GM21786 (cell line): ENCODE measurements at regions not wholly inside any gene's neighbourhood (a gene's known extent, or its start where the extent isn't known, plus 50 kb on each side); places are given as distances from the start of the nearest gene placed in this dataset.
"Not testable (repeated sequence)": the region's sequence is repeated elsewhere in the genome, so short reads cannot be mapped to it uniquely, and the experiment has no call there.

Source experiments
- ATAC-seq: cut with Tn5 transposase; IDR thresholded peaks from one replicate; pipeline ENCODE4 v1.9.1; 2021; ENCODE audit not compliant: unreplicated experiment

DNA sequence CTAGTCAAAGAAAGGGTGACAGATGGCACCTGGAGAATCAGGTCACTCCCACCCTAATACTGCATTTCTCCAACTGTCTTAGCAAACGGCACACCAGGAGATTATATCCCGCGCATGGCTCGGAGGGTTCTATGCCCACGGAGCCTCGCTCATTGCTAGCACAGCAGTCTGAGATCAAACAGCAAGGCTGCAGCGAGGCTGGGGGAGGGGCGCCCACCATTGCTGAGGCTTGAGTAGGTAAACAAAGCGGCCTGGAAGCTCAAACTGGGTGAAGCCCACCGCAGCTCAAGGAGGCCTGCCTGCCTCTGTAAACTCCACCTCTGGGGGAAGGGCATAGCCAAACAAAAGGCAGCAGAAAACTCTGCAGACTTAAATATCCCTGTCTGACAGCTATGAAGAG, 268.1 kb upstream of the GRM3 start:
- not testable (repeated sequence) for ATAC-seq

DNA sequence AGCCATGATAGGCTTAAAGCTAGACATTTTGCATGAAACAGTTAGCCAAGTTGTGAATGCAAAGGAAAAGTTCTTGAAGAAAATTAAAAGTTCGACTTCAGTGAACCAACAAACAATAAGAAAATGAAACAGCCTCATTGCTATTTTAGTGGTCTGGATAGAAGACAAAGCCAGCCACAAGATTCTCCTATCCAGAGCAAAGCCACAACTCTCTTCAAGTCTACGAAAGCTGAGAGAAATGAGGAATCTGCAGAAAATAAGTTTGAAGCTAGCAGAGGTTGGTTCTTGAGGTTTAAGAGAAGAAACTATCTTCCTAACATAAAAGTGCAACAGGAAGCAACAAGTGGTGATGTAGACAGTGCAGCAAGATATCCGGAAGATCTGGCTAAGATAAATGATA, 271.4 kb upstream of the GRM3 start:
- ATAC-seq = no peak

DNA sequence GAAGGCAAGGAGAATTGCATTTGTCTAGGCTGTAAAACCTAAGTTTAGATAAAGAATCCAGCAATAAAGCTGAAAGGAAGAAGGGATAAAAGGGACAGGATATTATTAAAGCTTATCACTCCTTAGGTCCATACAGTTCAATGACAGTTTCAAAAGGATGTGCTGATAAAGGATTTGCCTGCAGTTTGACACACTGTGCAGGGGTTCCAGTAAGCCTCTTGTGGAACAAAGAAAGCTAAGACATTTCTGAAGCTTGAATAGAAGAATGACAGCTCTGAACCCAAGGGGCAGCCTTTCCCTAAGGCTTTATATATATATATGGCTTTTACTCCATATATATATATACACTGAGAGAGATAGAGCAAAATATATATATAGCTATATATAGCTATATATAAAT, 276.8 kb upstream of the GRM3 start:
- ATAC-seq = no peak

DNA sequence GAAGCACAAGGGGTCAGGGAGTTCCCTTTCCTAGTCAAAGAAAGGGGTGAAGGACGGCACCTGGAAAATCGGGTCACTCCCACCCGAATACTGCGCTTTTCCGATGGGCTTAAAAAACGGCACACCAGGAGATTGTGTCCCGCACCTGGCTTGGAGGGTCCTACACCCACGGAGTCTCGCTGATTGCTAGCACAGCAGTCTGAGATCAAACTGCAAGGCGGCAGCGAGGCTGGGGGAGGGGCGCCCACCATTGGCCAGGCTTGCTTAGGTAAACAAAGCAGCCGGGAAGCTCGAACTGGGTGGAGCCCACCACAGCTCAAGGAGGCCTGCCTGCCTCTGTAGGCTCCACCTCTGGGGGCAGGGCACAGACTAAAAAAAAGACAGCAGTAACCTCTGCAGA, 303.3 kb upstream of the GRM3 start:
- not testable (repeated sequence) for ATAC-seq

DNA sequence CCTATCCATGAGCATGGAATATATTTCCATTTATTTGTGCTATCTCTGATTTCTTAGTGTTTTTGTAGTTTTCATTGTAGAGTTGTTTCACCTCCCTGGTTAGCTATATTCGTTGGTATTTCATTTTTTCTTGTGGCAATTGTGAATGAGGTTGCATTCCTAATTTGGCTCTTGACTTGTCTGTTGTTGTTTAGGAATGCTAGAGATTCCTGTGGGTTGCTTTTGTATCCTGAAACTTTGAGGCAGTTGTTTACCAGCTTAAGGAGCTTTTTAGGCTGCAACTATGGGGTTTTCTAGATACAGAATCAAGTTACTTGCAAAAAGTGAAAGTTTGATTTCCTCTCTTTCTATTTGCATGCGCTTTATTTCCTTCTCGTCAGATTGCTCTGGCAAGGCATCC, 304.7 kb upstream of the GRM3 start:
- ATAC-seq = no peak

DNA sequence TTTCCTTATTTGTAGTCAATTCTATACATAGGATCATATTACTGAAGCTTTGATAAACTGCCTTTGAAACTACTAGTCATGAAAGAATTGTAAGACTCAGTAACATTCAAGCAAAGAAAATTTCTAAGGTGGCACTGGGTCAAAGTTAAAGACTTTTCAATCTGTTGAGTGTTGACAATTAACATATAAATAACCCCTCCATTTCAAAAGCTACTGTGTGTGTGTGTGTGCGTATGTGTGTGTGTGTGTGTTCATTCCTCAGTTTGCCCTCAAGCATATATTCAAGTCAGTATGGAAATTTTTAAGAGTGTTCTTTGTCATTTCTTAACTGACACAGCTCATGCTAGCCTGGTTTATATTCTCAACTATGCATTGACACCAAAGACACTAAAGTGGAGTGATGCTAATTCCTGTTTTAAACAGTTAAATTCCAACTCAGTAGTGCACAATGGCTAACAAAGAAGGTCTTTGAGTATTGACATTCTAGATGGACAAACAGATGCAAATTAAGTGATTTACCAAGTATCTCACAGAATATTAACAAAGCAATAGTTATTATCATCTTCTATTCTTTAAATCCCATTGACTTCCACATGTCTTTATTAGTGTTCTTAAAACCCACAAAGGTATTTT, 314.8 kb upstream of the GRM3 start:
- no peak for ATAC-seq

DNA sequence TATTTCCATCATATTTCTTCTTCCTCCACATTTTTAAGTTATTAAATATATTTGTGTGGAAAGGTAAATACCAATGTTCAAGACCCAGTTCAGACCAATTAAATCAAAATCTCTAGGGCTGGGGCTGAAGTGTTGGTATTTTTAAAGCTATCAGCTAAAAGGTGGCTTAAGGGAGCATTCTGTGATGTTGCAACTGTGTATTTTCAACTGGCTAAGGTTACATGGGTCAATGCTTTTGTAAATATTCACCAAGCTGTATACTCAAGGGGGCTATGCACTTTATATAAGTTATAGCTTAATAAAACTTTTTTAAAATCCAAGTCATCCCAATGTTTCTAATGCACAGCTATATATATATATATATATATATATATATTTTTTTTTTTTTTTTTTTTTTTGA, 316.9 kb upstream of the GRM3 start:
- ATAC-seq = no peak

DNA sequence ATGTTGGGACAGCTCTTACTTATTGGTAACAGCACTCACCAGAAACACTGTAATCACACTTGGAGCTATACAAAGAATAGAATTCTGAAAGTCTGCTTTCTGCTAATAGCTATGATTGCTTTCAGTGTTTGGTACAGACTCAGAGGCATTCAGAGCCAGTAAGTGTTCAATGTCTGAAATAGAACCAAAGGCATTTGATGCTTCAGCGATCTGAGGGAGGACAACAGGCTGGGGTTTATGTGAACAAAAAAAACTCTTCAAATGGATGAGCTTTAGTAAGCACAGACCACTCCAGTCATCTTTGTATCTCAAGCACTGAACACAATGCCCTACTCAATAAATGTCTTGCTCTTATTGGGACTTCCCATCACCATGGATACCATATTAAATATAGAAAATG, 322.8 kb upstream of the GRM3 start:
- no peak for ATAC-seq

DNA sequence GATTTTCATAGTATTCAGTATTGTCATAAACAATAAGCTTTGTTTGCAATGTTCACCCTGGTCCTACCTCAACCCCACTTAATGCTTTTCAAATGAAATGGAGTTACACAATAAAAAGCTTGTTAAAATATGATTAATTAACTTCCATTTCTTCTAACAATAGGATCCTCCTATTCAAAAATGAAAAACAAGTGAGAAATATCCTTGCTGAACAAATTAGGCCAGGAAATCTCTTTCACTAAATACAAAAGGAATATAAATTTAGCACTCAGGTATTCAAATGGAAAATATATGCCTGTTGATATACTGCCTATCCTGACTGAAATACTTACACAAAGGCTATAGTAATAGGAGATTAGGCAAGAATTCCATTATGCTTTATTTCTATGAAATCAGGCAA, 323.4 kb upstream of the GRM3 start:
- no peak for ATAC-seq

DNA sequence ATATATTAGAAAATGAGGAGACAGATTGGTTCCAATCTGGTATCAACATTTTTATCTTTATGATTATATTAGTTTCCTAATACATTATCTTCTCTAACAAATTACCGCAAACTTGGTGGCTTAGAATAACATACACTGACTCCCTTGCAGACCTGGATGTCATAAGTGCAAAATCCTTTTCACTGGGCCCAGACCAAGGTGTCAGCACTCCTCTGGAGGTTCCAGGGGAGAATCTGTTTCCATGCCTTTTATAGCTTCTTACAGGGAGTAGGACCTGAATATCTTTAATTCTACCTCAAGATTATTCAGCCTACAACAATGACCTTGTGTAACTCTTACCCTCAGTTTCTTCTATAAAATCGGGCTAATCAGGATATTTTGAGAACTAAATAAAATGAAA, 329.9 kb upstream of the GRM3 start:
- ATAC-seq = no peak

DNA sequence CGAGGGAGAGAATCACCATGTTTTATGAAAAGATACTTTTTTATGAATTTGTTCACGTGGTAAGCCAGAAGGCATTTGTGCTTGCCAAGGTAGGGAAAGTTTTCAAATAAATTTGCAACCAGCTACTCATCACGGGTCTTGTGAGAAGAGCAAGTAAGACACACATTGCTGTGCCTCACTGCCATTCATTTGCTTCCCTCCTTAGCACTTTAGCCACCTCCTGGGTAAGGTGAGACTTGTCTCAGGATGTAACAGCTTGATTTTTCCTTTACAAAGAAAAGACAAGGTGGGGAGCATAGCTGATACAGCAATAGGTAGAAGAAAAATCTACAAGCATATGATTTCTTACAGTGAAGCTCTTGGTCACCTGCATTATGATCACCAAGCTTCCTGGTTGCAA, 342.4 kb upstream of the GRM3 start:
- ATAC-seq = no peak

DNA sequence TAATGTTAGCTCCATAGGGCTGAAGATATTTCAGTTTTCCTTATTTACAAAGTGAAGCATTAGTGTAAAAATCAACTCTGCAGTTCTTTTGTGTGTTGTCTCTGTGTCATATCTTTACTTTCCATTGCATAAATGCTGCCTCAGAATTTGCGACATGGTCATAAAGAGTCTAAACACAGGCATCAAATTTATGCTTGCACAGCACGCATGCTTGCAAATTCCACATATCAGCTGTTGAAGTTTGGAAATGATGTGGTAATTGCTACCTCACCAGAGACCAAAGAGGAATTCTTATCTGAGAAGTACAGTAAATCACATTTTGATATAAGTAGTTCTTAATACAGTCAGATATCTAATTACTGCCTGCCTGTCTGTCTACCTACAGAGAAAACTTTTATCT, 348.2 kb upstream of the GRM3 start:
- no peak for ATAC-seq

DNA sequence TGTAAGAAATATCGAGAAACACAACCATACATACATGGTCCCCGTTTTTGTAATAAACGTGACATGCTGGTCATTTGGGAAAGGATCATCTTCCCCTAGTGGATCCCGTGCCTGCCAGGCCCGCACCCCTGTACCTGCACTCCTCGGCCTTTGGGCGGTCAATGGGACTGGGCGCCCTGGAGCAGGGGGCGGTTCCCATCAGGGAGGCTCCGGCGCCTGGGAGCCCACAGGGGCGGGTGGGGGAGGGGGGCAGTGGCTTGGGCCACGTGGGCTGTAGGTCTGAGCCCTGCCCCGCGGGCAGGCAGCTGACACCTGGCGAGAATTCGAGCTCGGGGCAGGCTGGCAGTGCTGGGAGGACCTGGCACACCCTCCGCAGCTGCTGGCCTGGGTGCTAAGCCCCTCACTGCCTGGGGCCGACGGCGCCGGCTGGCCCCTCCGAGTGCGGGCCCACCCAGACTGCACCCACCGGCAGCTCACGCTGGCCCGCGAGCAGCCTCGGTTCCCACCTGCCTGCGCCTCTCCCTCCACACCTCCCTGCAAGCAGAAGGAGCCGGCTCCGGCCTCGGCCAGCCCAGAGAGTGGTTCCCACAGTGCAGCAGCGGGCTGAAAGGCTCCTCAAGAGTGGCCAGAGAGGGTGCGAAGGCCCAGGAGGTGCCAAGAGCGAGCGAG, 361.6 kb upstream of the GRM3 start:
- ATAC-seq = no peak

DNA sequence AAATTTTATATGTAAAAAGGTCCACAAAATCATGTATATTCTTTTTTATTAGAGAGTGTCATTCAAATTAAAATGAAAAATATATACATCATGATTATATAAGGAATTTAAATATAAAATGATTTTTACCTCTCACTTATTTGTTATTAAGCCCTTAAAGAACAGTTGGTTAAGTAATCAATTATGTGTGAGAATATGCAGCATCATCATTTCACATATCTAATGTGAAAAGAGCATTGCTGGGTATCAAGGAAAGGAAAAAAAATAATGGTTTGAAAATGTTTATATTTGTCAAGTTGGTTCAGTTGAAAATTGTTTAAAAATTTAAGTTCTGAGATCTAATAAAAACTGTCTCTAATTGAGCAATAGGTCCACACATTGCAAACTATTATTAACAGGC, 363.6 kb upstream of the GRM3 start:
- no peak for ATAC-seq

DNA sequence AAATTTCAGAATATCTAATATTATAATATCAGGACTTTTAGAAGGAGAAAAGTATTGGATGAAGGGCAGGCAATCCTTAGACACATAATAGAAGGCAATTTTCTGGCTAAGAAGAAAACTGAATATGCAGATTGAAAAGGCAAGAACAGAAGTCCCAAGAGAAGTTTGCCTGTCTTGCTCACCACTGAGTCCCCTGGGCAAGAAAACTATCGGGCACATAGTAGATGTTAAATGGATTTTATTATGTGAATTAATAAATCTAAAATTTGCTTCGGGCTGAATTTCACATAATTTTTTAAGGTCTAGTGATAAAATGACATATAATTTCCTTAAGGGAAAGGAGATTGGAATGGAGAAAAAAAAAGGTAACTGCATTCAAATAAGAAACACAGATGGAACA, 380.9 kb upstream of the GRM3 start:
- ATAC-seq = no peak

DNA sequence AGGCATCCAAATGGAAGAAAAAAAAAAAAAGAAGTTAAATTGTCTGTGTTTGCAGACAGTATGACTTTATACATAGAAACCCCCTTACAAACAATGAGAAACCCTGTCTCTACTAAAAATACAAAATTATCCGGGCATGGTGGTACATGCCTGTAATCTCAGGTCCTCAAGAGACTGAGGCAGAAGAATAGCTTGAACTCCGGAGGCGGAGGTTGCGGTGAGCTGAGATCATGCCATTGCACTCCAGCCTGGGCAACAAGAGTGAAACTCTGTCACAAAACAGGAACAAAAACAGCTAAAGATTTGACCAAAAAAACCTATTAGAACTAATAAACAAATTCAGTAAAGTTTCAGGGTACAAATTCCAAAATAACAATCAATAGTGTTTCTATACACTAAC, 385.8 kb upstream of the GRM3 start:
- no peak for ATAC-seq

DNA sequence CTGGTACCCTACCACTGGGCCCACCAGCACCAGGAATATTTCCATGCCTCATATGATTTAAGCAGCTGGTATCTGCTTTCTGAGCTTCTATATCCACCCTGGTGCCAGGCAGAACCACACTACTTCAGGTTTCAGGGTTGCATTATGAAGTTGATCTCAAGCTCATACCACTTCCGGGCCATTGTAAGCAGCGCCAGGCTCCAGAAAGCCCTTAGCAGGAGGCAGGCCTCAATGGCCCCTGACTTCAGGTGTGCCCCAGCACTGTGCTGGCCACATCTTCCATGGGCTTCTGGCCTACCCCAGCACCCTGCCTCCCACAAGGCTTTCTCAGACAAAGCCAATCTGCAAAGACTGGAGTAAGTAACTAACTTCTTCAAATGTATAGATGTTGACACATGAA, 391.3 kb upstream of the GRM3 start:
- ATAC-seq = no peak

DNA sequence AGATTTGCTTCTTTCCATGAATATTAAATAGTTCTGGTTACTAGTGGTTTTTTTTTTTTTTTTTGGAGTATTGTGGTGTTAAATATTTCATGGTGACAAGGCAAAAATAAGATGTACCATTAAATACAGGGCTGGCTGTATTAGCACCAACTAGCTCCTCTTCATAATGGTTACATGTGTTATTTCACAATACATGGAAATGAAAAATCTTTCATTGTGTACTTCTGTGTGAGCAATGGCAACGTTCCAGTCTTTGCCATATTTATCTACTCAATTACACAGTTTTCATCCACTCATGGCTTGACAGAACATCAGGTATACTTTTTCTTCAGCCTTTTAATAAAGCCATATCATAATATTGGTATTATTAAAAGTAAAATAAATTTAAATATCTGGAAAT, 394.7 kb upstream of the GRM3 start:
- no peak for ATAC-seq

DNA sequence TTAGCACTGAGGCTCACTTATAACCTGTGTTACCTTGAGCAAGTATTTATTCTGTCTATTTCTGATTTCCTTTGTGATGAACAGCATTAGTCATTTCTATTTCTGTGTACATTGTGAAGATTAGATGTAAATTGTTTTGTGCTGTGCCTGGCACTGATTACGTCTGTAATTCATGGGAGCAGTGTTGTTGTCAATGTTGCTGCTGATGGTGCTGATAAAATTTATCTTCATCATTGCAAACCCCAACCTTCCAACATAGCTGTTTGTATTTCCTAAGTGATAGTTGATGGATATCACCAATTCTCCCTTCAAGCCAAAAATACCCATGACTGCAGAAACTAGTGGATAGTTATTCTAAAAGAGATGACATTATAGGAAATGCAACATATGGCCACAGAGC, 400.5 kb upstream of the GRM3 start:
- ATAC-seq = no peak

DNA sequence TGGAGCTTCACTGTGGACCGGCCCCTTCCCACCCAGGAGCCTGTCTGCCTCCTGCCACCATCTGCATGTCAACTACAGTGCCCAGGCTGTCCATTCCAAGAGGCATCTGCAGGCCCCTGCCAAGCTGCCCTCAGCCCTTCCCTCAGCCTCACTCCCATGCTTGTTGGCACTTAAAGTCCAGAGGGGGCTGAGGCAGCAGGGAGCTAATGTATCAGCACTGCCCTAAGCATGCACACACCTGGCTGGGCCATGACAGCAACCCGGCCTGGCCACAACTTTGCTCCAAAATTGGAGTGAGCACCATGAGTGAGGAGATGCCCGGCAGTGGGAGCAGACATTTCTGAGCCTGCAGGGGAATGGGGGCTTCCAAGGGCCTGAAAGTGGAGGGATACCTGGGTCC, 417.5 kb upstream of the GRM3 start:
- ATAC-seq = no peak

DNA sequence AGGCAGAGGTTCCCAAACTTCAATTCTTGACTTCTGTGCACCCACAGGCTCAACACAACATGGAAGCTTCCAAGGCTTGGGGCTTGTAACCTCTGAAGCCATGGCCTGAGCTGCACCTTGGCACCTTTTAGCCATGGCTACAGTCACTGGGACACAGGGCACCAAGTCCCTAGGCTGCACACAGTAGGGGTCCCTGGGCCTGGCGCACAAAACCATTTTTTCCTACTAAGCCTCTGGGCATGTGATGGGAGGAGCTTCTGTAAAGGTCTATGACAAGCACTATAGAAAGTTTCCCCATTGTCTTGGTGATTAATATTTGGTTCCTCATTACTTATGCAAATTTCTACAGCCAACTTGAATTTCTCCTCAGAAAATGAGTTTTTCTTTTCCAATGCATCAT, 420.9 kb upstream of the GRM3 start:
- no peak for ATAC-seq

DNA sequence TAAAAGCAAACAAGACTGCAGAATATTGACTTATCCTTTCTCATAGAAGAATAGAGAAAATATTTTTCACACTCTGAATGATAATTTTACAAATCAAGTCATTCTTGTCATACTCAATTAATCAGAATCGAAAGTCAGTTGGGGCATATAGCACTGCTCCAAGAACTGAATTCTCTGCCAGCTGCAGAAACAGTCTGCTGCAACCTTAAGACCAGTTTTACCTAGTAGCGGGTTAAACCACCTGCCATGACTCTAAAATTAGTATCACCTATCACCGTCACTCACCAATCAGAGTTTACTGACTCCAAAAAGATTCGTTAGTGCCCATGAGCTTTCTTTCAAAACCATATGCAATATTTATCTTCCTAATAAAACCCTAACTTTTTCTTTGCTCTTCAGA, 429.0 kb upstream of the GRM3 start:
- ATAC-seq = no peak

DNA sequence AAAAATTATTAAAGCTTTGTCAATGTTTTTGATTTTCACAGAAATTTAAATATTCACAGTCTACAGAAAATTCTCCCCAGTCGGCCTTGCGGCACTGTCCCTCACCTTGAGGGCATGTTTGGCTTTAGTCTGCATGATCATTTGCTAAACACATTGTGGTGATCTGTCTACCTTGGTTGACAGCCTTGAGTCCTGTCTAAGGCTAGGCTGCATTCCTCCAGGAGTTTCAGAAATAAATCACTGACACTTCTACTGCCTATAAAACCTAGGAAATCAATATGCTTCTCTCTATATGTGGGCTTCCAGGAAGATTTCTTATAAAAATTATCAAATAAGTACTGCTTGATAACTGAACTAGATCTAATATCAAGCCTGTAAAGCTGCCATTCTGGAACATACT, 430.7 kb upstream of the GRM3 start:
- ATAC-seq = no peak
